Stimulated activated CD4-positive, alpha-beta T cell treated with anti-CD3 and anti-CD28 coated beads, Interleukin-4, amount 100 ng/mL, for 4 hours (primary cell): ENCODE measurements at regions not wholly inside any gene's neighbourhood (a gene's known extent, or its start where the extent isn't known, plus 50 kb on each side); places are given as distances from the start of the nearest gene placed in this dataset.

Experiments used
- DNase-seq, 2 experiments: peaks; one replicate each; pipeline ENCODE4 v3.0.0-alpha.2; 2020

GRCh38 chr10:104505521-104506042, 135.5 kb upstream of the SORCS3 start:
- no peak for DNase-seq

- DNase-seq, result no peak
Observed at GRCh38 chr10:104509981-104510380, 131.1 kb upstream of the SORCS3 start.

- no peak for DNase-seq
Observed at GRCh38 chr10:104510644-104511043, 130.4 kb upstream of the SORCS3 start.

GRCh38 chr10:104512800-104513199, 128.3 kb upstream of the SORCS3 start:
- DNase-seq, result no peak

GRCh38 chr10:104515678-104516199, 125.4 kb upstream of the SORCS3 start:
- DNase-seq, result no peak

GRCh38 chr10:104516986-104517385, 124.1 kb upstream of the SORCS3 start:
- DNase-seq, result no peak

GRCh38 chr10:104517946-104518345, 123.1 kb upstream of the SORCS3 start:
- DNase-seq, result no peak

- DNase-seq, result no peak
Observed at GRCh38 chr10:104518891-104519290, 122.2 kb upstream of the SORCS3 start.

- DNase-seq, result no peak
Observed at GRCh38 chr10:104520653-104521052, 120.4 kb upstream of the SORCS3 start.

GRCh38 chr10:104521901-104522694, 119.0 kb upstream of the SORCS3 start:
- DNase-seq, result no peak

- DNase-seq, result no peak
Observed at GRCh38 chr10:104526188-104526587, 114.9 kb upstream of the SORCS3 start.

- DNase-seq, result no peak
Observed at GRCh38 chr10:104527013-104527412, 114.1 kb upstream of the SORCS3 start.

GRCh38 chr10:104540181-104540580, 100.9 kb upstream of the SORCS3 start:
- no peak for DNase-seq

- DNase-seq, result no peak
Observed at GRCh38 chr10:104541820-104542219, 99.3 kb upstream of the SORCS3 start.

- no peak for DNase-seq
Observed at GRCh38 chr10:104546336-104546735, 94.8 kb upstream of the SORCS3 start.

- no peak for DNase-seq
Observed at GRCh38 chr10:104546756-104547155, 94.3 kb upstream of the SORCS3 start.

GRCh38 chr10:104548090-104548489, 93.0 kb upstream of the SORCS3 start:
- DNase-seq, result no peak

- DNase-seq, result no peak
Observed at GRCh38 chr10:104556831-104557230, 84.3 kb upstream of the SORCS3 start.

- no peak for DNase-seq
Observed at GRCh38 chr10:104557966-104558365, 83.1 kb upstream of the SORCS3 start.

- no peak for DNase-seq
Observed at GRCh38 chr10:104559935-104560334, 81.2 kb upstream of the SORCS3 start.

GRCh38 chr10:104563051-104563450, 78.0 kb upstream of the SORCS3 start:
- no peak for DNase-seq

GRCh38 chr10:104563548-104563947, 77.5 kb upstream of the SORCS3 start:
- no peak for DNase-seq

GRCh38 chr10:104574427-104574826, 66.7 kb upstream of the SORCS3 start:
- DNase-seq, result no peak

GRCh38 chr10:104574838-104575237, 66.3 kb upstream of the SORCS3 start:
- DNase-seq, result no peak

- DNase-seq, result no peak
Observed at GRCh38 chr10:104576611-104577010, 64.5 kb upstream of the SORCS3 start.
